ENCODE measurements at regions not wholly inside any gene's neighbourhood (a gene's known extent, or its start where the extent isn't known, plus 50 kb on each side); places are given as distances from the start of the nearest gene placed in this dataset.

GRCh38 chr4:43146198-43146597 is 253.7 kb downstream of the GRXCR1 start:
- TF ChIP-seq CTCF (IDR thresholded peaks at IDR 0.05; ENCODE audit: insufficient read depth, low read depth, low read length), result no peak
- TF ChIP-seq EZH2 (IDR thresholded peaks at IDR 0.05; ENCODE audit: insufficient read depth, low read length), result no peak
